GM08714 (cell line): ENCODE measurements at regions not wholly inside any gene's neighbourhood (a gene's known extent, or its start where the extent isn't known, plus 50 kb on each side); places are given as distances from the start of the nearest gene placed in this dataset.

ENCODE experiments used
- H3K4me3 ChIP-seq: fragments of 200-500 bp; sonication (Bioruptor generic); 2 replicates; pipeline ENCODE4 v1.5.1; 2014; ENCODE audit warnings: mild to moderate bottlenecking, low read length, inconsistent platforms
- ZNF274 ChIP-seq: IDR thresholded peaks from 2 replicates; pipeline ENCODE4 v1.6.1; 2012; ENCODE audit warnings: mild to moderate bottlenecking, low read depth, low read length

DNA sequence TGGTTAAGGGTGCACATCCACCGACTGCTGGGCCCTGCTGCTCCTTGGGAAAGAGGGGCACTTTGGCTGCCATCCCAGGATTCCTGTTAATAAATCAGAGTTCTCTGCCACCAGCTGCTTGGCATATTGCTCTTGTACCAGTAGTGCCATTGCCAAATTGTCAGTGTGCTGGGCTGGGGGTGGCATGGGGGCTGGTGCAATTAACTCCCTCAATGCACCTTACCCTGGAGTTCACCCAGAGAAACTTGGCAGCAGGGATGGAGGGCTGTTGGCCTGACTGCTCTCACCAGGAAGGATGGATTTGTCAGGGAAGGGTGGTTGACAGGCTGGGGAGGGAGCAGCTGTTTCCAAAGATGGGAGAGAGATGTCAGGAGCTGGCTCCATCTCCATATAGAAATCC lies 94.6 kb upstream of the SKOR2 start:
- TF ChIP-seq ZNF274, result no peak
- H3K4me3 ChIP-seq, result no peak overlapping the region

DNA sequence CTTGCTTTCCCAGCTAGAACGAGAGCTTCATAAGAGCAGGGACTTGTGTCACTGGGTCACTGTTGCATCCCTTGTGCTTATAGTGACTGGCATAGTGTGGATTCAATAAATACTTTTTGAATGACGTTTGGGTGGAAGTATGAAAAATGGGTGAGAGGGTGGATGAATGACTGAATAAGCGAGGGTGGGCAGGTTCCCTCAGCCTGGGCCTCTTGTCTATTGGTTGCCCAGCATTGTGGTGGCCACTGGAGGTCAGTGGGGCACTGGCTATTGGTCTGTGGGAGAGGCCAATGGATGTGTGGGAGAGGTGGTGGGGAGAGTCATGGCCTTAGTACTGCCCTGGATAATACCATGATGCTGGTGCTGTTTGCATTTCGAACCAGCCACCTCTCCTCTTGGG lies 93.8 kb upstream of the SKOR2 start:
- no peak for TF ChIP-seq ZNF274

DNA sequence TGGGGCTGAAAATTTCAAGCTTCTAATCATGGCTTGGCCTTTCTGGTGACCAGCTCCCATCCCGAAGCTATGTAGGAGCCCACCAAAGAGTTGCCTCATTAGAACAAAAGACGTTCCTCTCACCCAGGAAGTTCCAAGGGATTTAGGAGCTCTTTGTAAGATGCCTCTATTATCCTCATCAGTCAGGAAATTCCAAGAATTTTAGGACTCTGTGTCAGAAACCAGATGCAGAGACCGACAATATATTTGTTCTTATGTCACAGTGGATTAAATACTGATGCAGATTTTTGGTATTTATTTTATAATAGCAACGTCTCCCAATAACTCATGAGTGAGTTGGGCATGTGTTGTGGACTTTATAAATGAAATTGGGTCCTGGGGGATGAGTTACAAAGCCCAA lies 91.8 kb upstream of the SKOR2 start:
- H3K4me3 ChIP-seq, result no peak overlapping the region

More for the DNA sequence above, 93.8 kb upstream of the SKOR2 start:
- no peak overlapping the region for H3K4me3 ChIP-seq

DNA sequence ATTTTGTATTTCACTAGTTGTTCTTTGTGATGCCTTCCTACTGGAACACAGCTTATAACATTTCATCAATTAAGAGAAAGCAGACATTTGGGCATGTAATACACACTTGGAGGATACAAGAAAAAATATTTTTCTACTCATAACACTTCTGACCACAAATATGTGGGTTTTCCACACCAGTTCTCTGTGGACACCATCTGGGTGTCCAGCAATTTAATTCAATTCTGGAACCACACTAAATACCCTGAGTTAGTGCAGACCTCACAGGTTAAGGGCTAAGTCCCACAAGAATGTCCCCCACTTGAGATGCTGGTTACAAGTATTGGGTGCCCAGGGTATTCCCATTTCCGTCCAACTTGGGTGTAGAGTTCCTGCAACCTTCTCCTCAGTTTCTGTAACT lies 91.1 kb upstream of the SKOR2 start:
- no peak for TF ChIP-seq ZNF274
- H3K4me3 ChIP-seq, result no peak overlapping the region

More for the DNA sequence above, 91.8 kb upstream of the SKOR2 start:
- TF ChIP-seq ZNF274, result no peak

DNA sequence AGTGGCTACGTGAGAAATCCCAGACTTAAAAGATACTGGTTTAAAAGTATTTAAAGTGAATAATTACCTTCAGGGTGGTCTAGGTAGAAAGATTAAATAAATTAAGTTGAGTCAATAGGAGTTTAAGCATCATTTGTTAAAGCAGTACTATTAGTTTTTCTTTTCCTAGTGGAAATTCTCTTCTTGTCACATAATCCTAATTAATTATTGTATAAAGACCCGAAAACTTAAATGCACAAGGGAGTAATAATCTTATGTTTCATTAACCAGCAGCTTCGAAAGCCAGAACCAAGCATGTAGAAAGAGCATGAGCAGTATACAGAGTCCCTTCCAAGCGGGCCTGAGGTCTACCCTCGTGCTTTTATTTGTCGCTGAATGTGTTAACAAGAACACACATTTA lies 90.2 kb upstream of the SKOR2 start:
- TF ChIP-seq ZNF274, result no peak
- no peak overlapping the region for H3K4me3 ChIP-seq

DNA sequence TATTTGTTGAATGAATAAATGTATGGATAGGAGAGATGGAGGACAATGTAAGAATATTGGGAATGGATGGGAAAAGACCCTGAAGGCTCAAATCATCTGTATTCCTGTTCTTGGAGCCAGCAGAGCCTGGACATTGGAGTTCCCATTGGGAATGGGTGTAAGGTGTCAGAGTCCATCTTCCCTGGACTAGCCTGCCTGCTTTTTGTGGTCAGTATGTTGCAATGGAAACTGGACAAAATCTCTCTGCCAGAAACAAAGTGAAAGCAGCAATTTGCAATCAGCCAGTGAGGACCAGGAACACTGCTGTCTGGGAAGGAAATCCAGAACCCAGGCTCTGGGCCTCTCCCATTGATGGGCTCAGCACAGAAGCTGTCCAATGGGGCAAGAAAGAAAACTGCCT lies 83.5 kb upstream of the SKOR2 start:
- H3K4me3 ChIP-seq, result no peak overlapping the region
- TF ChIP-seq ZNF274, result no peak

DNA sequence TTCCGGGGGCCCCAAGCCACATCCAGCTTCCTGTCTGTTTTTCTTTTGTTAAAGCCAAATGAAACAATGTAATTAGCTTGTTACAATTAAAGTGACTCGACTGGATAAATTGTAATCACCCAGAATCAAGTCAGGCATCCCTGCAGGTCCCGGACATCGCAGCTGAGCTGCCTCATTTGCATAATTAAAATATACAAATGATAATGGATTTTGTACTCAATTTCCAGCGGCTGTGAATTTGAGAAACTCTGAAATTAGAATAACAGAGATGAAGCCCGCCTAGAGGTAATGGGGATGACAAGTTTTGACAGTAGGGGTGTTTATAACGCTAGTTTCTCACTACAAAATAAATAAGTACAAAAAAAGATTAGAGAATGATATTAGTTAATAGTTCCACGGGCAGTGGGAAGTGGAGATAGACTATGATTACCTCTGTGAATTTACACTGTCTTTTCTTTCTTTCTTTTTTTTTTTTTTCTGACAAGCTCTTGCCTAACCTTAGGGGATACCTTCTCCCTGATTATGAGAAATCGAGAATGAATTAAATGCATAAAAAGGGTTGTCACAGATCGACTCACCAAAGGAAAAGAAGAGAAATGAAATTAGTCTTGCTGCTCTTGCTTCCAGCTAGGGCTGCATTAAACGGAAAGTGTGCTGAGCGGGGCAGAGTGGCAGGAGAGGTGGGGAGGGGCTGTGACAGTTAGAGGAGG lies 82.6 kb upstream of the SKOR2 start:
- H3K4me3 ChIP-seq, result no peak overlapping the region
- no peak for TF ChIP-seq ZNF274

DNA sequence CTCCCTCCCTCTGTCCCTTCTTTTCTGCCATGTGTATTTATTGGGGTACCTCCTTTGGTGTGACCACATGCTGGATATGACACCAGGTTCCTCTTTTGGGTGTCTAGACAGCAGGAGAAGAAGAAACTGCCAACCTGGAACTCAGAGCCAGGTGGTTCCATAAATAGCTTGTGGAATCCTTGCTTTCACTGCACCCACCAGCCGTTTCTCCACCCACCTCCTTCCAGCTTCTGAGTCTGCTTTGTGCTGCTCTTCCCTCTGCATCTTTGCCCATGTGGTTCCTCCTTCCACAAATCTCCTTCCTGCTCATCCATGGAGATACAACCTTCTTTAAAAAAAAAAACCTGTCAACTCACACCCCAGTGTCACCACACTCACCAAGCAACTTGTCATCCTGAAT lies 80.2 kb upstream of the SKOR2 start:
- H3K4me3 ChIP-seq, result no peak overlapping the region
- no peak for TF ChIP-seq ZNF274

DNA sequence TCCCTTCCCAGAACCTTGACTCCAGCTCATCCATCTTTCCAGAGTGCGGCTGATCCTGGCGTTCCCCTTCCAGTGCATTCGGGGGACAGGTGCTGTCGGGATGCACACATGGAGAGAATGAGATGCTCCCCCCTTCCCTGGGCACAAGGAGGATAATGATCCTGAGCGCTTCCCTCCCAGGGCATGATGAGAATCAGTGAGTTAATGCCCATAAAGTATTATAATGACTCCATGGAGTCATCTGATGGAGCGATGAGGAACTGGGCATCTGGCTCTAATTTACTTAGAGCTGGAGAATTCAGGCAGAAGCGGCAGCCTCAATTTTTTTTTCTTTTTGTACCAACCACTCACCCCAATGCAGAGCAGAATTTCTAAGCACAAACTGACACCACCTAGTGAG lies 79.6 kb upstream of the SKOR2 start:
- TF ChIP-seq ZNF274, result no peak

DNA sequence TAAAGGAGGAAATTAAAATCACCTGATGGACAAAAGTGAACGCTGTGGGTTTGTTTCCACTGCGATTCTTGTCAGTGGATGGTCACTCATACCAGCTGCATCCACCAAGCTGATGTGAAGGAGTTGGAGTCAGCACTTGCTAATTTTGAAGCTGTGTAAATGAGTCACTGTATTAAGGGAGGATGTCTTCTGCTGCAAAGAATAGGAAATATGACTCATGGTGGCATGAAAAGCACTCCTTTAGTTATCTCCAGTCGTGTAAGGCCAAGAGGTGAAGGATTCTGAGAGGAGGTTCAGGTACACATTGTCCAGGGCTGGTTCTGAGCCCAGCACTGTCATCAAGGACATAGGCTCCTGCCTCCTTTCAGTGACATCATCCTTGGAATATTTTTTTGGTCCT lies 71.7 kb upstream of the SKOR2 start:
- no peak for TF ChIP-seq ZNF274
- no peak overlapping the region for H3K4me3 ChIP-seq

More for the DNA sequence above, 79.6 kb upstream of the SKOR2 start:
- H3K4me3 ChIP-seq, result no peak overlapping the region

DNA sequence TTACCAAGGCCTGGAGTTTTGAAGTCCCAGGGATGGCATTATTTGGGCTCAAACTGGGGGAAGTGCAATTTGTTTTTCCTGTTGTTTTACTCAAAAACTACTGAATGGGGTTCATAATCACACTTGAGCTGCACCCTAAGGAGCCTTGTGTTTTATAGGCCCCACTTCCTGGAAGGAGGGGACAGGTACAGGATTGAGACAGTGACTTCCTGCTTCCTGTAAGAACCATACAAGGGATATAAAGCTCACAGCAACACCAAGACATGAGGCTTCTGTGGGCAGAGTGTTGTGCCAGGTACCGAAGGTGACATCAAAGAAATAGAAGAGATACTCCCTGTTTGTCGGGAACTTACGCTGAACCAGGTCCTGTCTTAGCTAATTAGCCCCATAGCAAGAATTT lies 70.4 kb upstream of the SKOR2 start:
- H3K4me3 ChIP-seq, result no peak overlapping the region
- no peak for TF ChIP-seq ZNF274

DNA sequence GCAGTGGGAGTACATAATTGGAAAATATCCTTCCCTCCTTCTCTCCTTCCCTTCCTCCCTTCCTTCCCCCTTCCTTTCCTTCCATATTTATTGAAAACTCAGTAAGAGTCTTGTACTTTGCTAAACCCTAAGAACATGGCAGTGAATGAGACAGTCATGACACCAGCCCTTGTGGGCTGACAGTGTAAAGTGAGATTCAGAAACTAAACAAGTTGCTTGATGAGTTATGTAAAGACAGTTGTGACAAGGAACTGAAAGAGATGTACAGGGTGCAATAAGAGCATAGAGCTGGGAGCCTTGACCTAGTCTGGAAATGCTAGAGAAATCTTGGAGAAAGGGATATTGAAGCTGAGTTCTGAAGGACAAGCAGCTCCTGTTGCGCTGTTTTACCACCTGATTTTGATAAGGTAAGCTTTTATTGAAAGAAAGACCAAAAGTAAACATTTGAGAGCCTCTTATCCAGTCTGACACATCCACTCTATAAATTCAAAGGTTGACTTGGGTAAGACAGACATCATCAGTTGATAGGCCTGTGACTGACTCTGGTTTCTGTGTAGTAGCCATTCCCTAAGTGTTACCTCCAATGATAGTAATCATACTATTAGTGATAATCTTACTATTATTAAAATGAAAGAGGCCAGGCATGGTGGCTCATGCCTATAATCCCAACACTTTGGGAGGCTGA lies 66.5 kb upstream of the SKOR2 start:
- no peak for TF ChIP-seq ZNF274

DNA sequence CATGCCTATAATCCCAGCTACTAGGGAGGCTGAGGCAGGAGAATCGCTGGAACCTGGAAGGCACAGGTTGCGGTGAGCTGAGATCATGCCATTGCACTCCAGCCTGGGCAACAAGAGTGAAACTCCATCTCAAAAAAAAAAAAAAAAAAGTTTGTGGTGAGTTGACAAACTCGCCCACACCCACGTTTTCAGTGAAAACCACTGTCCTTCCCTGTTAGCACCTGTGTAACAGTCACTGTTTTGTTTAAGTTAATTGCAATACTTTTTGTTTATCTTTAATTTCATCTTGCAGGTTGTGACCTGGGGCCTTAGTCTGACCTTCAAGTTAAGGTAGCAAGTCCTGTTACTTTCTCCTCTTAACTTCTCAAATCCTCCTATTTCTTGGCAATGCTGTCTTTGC lies 65.5 kb upstream of the SKOR2 start:
- H3K4me3 ChIP-seq, result no peak overlapping the region
- TF ChIP-seq ZNF274, result no peak

More for the DNA sequence above, 66.5 kb upstream of the SKOR2 start:
- no peak overlapping the region for H3K4me3 ChIP-seq

DNA sequence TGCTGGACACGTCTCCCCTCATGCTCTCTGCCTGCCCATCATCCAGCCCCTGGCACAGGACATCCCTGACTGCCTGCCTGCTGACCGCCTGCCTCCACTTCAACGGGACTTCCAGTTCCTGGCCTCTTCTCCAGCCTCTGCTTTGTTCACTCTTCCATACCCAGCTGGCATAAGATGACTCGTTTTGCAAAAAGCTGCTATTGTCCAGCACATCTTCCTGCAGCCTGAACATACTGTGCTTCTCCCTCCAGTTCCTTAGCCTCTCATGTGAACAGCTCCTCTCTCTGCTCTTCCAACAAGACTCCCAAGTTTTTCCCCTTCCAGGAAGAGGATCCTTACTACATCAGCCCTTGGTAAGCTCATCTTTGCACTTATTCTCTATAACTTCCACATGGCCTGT lies 62.4 kb upstream of the SKOR2 start:
- TF ChIP-seq ZNF274, result no peak
- H3K4me3 ChIP-seq, result no peak overlapping the region

DNA sequence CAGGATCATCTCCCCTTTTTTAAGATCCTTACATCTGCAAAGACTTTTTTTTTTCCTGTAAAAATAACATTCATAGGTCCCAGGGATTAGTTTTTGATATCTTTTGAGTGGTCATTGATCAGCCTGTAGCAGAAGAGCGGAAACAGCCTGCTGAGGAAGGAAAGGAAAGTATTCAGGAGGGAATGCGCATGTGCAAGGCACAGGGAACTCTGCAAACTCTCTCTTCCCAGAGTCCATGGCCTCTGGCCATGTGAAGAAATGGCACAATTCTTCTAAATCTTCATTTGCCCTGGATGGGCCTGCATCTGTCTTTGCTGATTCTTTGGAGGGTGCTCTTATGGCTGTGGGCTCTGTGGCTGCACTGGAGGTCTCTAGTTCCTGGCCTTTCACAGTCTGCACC lies 60.1 kb upstream of the SKOR2 start:
- H3K4me3 ChIP-seq, result no peak overlapping the region
- no peak for TF ChIP-seq ZNF274
